IPS-20b (cell line): ENCODE measurements at regions not wholly inside any gene's neighbourhood (a gene's known extent, or its start where the extent isn't known, plus 50 kb on each side); places are given as distances from the start of the nearest gene placed in this dataset.

Experiments
- H3K27ac ChIP-seq: one replicate; pipeline ENCODE4 v1.5.1; 2013; ENCODE audit warnings: low read length
- H3K27me3 ChIP-seq: 2 replicates; pipeline ENCODE4 v1.6.1; 2013; ENCODE audit warnings: mild to moderate bottlenecking, low read length, inconsistent platforms; ENCODE audit not compliant: insufficient read depth
- H3K36me3 ChIP-seq: 2 replicates; pipeline ENCODE4 v1.6.1; 2013; ENCODE audit warnings: low read depth, mild to moderate bottlenecking, inconsistent platforms, low read length, moderate library complexity; ENCODE audit not compliant: insufficient read depth
- H3K4me1 ChIP-seq: 2 replicates; pipeline ENCODE4 v1.6.1; 2013; ENCODE audit warnings: mild to moderate bottlenecking, control low read depth, inconsistent platforms, low read length, moderate library complexity; ENCODE audit not compliant: insufficient read depth
- H3K4me3 ChIP-seq: 2 replicates; pipeline ENCODE4 v1.5.1; 2013; ENCODE audit warnings: mild to moderate bottlenecking, low read length, inconsistent platforms
- H3K9ac ChIP-seq: 2 replicates; pipeline ENCODE4 v1.6.1; 2013; ENCODE audit warnings: low read depth, mild to moderate bottlenecking, inconsistent platforms, low read length, moderate library complexity
- H3K9me3 ChIP-seq: 2 replicates; pipeline ENCODE4 v1.6.1; 2013; ENCODE audit warnings: mild to moderate bottlenecking, low read depth, low read length, inconsistent platforms; ENCODE audit not compliant: insufficient read depth

- Histone ChIP-seq H3K9ac (no peak overlapping the region), H3K27ac (no peak overlapping the region), H3K27me3 (no peaks in the 10 kb centered on the region)
Observed at GRCh38 chr9:136596217-136596616, 50.4 kb upstream of the NOTCH1 start.

DNA sequence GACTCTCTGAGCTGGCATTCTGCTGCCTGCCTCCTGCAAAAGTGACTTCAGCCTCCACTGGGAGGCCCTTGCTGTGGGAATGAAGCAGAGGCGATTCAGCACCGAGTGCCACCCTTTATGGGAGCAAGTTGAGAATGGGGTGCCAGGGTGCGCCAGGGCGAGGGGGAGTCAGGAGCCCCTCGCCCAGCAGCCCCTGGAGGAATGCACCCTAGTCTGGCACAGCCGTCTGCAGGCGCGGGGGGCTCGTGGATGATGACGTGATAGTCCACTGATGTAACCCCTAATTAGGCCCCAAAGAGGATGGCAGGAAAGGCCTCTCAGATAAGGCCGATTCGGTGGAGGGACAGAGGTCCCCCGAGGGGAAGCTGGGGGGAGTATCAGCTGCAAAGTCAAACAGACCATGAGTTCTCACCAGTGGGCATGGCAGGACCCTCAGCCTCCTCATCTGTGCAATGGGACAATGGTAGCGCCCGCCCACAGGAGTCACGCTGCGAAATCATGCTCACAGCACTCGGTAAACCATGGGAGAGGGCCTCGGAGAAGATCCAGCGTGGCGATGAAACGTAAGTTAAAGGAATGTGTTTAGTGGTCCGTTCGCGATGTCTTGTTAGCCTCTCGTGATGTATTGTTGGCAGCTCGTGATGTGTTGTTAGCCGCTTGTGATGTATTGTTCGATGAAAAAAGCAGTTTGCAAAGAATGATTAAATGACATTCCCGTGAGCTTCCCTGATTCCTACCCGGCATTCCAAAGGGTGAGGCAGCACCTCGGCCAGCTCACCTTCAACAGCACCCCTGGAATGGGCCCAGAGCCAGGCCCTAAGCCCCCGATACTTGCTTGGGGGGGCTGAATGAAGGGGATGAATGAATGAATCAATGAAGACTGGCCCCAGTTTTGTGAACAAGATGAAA lies 49.7 kb upstream of the NOTCH1 start:
- no peaks in the 10 kb centered on the region for H3K36me3 ChIP-seq
- no peaks in the 10 kb centered on the region for H3K27me3 ChIP-seq
- no peaks in the 10 kb centered on the region for H3K9me3 ChIP-seq
- no peaks in the 10 kb centered on the region for H3K4me1 ChIP-seq
- no peak overlapping the region for H3K4me3 ChIP-seq
- H3K27ac ChIP-seq, result no peak overlapping the region
- H3K9ac ChIP-seq, result no peak overlapping the region

More at GRCh38 chr9:136596217-136596616, 50.4 kb upstream of the NOTCH1 start:
- H3K9me3 ChIP-seq, result no peaks in the 10 kb centered on the region
- no peaks in the 10 kb centered on the region for H3K36me3 ChIP-seq
- no peak overlapping the region for H3K4me3 ChIP-seq
- no peaks in the 10 kb centered on the region for H3K4me1 ChIP-seq
